HCT116 (cell line): ENCODE measurements at regions not wholly inside any gene's neighbourhood (a gene's known extent, or its start where the extent isn't known, plus 50 kb on each side); places are given as distances from the start of the nearest gene placed in this dataset.

Experiments
- ATAC-seq: fragments of 200-7000 bp; cut with Tn5 transposase; 2 replicates; pipeline ENCODE4 v1.9.1; 2020; ENCODE audit warnings: mild to moderate bottlenecking, moderate library complexity
- BruUV-seq: library from RNA; stranded (reverse); fragments of 400-500 nt; replicated peaks from 2 replicates; lab custom pipeline; 2021; lab: Mats Ljungman, UMichigan
- CTCF ChIA-PET: fragments of 300-600 bp; sonication (Branson Sonifier 250); formaldehyde crosslinking; loops from one replicate; lab custom pipeline; 2021; ENCODE audit warnings: antibody characterized with exemption; lab: Charles Lee
- POLR2A ChIA-PET: fragments of 300-600, 350-600 bp; sonication (Branson Sonifier 250); formaldehyde crosslinking; loops from one replicate; lab custom pipeline; 2021; ENCODE audit warnings: antibody characterized with exemption; lab: Charles Lee
- RAD21 ChIA-PET, 2 experiments: fragments of 300-600 bp; sonication (Branson Sonifier 250); formaldehyde crosslinking; loops; one replicate each; lab custom pipeline; 2023; ENCODE audit warnings: low total read pairs in 2 of 2; ENCODE audit not compliant: uncharacterized antibody in 2 of 2, unreplicated experiment in 2 of 2, low non-redundant PET in 1 of 2; lab: Charles Lee
- DNase-seq: peaks from one replicate; pipeline ENCODE4 v3.0.0-alpha.2; 2010; ENCODE audit warnings: low read depth, low spot score
- H2AFZ ChIP-seq: fragments of 200-600 bp; shearing (Covaris generic), sonication (generic); 2 replicates; pipeline ENCODE4 v1.6.1; 2017; ENCODE audit warnings: low read depth, mixed run types, mixed read lengths, antibody characterized with exemption, low read length; ENCODE audit not compliant: poor library complexity, severe bottlenecking
- H3K27ac ChIP-seq: 2 replicates; pipeline ENCODE4 v1.5.1; 2012; ENCODE audit warnings: low read depth, low read length
- H3K27me3 ChIP-seq: fragments of 200-600 bp; sonication (generic); 2 replicates; pipeline ENCODE4 v1.6.1; 2016; ENCODE audit warnings: mixed run types, low read length, mixed read lengths; ENCODE audit not compliant: insufficient read depth
- H3K36me3 ChIP-seq, 2 experiments: fragments of 200-500 bp in 1 of 2; fragments of 200-600 bp in 1 of 2; sonication (Bioruptor generic) in 1 of 2; sonication (generic) in 1 of 2; 2 replicates each; pipeline versions ENCODE4 v1.5.1 to v1.6.1; 2014 to 2016; ENCODE audit warnings: low read length in 2 of 2, inconsistent platforms in 1 of 2, mixed read lengths in 1 of 2, mixed run types in 1 of 2; ENCODE audit not compliant: insufficient read depth in 2 of 2, control insufficient read depth in 1 of 2
- H3K4me1 ChIP-seq, 2 experiments: fragments of 200-600 bp in 1 of 2; sonication (generic) in 1 of 2; 2 replicates each; pipeline versions ENCODE4 v1.5.1 to v1.6.1; 2012 to 2017; ENCODE audit warnings: low read length in 2 of 2, inconsistent platforms in 1 of 2, mild to moderate bottlenecking in 1 of 2, mixed read lengths in 1 of 2, mixed run types in 1 of 2, moderate library complexity in 1 of 2; ENCODE audit not compliant: insufficient read depth in 2 of 2, control insufficient read depth in 1 of 2
- H3K4me2 ChIP-seq: fragments of 200-600 bp; sonication (generic); 2 replicates; pipeline ENCODE4 v1.6.1; 2017; ENCODE audit warnings: mixed run types, low read length, mixed read lengths
- H3K4me3 ChIP-seq, 2 experiments: fragments of 200-600 bp in 1 of 2; sonication (generic) in 1 of 2; replicated peaks in 1 of 2; 2 replicates each; pipeline ENCODE4 v1.5.1; 2011 to 2016; ENCODE audit warnings: low read length in 2 of 2, control low read depth in 1 of 2, low read depth in 1 of 2, mild to moderate bottlenecking in 1 of 2, mixed read lengths in 1 of 2, mixed run types in 1 of 2
- H3K79me2 ChIP-seq: fragments of 200-600 bp; sonication (generic); 2 replicates; pipeline ENCODE4 v1.6.1; 2017; ENCODE audit warnings: mild to moderate bottlenecking, mixed run types, low read length, moderate library complexity, mixed read lengths; ENCODE audit not compliant: insufficient read depth
- H3K9ac ChIP-seq: fragments of 200-600 bp; sonication (generic); 2 replicates; pipeline ENCODE4 v1.6.1; 2016; ENCODE audit warnings: low read length, mixed read lengths
- H3K9me2 ChIP-seq: fragments of 200-600 bp; sonication (generic), shearing (Covaris generic); 2 replicates; pipeline ENCODE4 v1.6.1; 2017; ENCODE audit warnings: mixed run types, mild to moderate bottlenecking, moderate library complexity; ENCODE audit not compliant: insufficient read depth
- H3K9me3 ChIP-seq, 2 experiments: fragments of 200-500 bp in 1 of 2; fragments of 200-600 bp in 1 of 2; sonication (Bioruptor generic) in 1 of 2; sonication (generic) in 1 of 2; 2 replicates each; pipeline ENCODE4 v1.6.1; 2014 to 2017; ENCODE audit warnings: low read length in 2 of 2, mixed read lengths in 2 of 2, inconsistent platforms in 1 of 2, low read depth in 1 of 2, mild to moderate bottlenecking in 1 of 2, mixed run types in 1 of 2, moderate library complexity in 1 of 2; ENCODE audit not compliant: control insufficient read depth in 1 of 2, insufficient read depth in 1 of 2
- H4K20me1 ChIP-seq: fragments of 200-600 bp; sonication (generic), shearing (Covaris generic); 2 replicates; pipeline ENCODE4 v1.6.1; 2017; ENCODE audit warnings: mixed run types, mild to moderate bottlenecking, moderate library complexity; ENCODE audit not compliant: insufficient read depth
- CEBPB ChIP-seq: IDR thresholded peaks from 2 replicates; pipeline ENCODE4 v1.6.1; 2012; ENCODE audit warnings: low read depth
- CTCF ChIP-seq, 3 experiments: fragments of 200-600 bp in 1 of 3; sonication (generic) in 1 of 3; IDR thresholded peaks in 2 of 3; conservative IDR thresholded peaks in 1 of 3; 2 replicates each; pipeline ENCODE4 v1.5.1; 2012 to 2017; ENCODE audit warnings: low read depth in 2 of 3, low read length in 2 of 3, antibody characterized with exemption in 1 of 3, borderline replicate concordance in 1 of 3, control low read depth in 1 of 3, mild to moderate bottlenecking in 1 of 3, mixed read lengths in 1 of 3, mixed run types in 1 of 3, moderate library complexity in 1 of 3; ENCODE audit not compliant: insufficient read depth in 1 of 3
- EGR1 ChIP-seq: IDR thresholded peaks from 2 replicates; pipeline ENCODE4 v1.6.1; 2012; ENCODE audit warnings: low read depth
- ELF1 ChIP-seq: IDR thresholded peaks from 2 replicates; pipeline ENCODE4 v1.6.1; 2012; ENCODE audit warnings: low read depth, borderline replicate concordance
- EZH2phosphoT487 ChIP-seq: fragments of 200-600 bp; IDR thresholded peaks from 2 replicates; pipeline ENCODE4 v1.6.1; 2018; ENCODE audit warnings: antibody characterized with exemption, borderline replicate concordance
- MAX ChIP-seq: IDR thresholded peaks from 2 replicates; pipeline ENCODE4 v1.6.1; 2012
- POLR2A ChIP-seq: IDR thresholded peaks from 2 replicates; pipeline ENCODE4 v1.7.0; 2011; ENCODE audit warnings: borderline replicate concordance; ENCODE audit not compliant: insufficient read depth, insufficient read length; ENCODE audit errors: extremely low read depth
- RAD21 ChIP-seq: IDR thresholded peaks from 2 replicates; pipeline ENCODE4 v1.6.1; 2012; ENCODE audit warnings: low read depth, mild to moderate bottlenecking
- SIN3A ChIP-seq: IDR thresholded peaks from 2 replicates; pipeline ENCODE4 v1.6.1; 2012; ENCODE audit warnings: low read depth
- TCF7L2 ChIP-seq: IDR thresholded peaks from 2 replicates; pipeline ENCODE4 v1.7.0; 2011; ENCODE audit warnings: borderline replicate concordance, inconsistent platforms; ENCODE audit not compliant: insufficient read depth, insufficient read length; ENCODE audit errors: extremely low read depth
- YY1 ChIP-seq: IDR thresholded peaks from 2 replicates; pipeline ENCODE4 v1.6.1; 2011; ENCODE audit warnings: low read length, low read depth, moderate library complexity, mild to moderate bottlenecking; ENCODE audit not compliant: insufficient replicate concordance; ENCODE audit errors: extremely low read depth
- ZFX ChIP-seq: fragments of 450-650 bp; IDR thresholded peaks from 2 replicates; pipeline ENCODE4 v1.6.1; 2017
- intact Hi-C: fragments of 100-400 bp; cut with micrococcal nuclease; formaldehyde crosslinking; loops from 2 replicates; pipeline ENCODE4 v1.10.0; 2022

- Histone ChIP-seq H4K20me1 (no peaks in the 10 kb centered on the region), H3K27ac (no peak overlapping the region), H3K36me3 (no peaks in the 10 kb centered on the region), H2AFZ (no peak overlapping the region), H3K9me2 (no peaks in the 10 kb centered on the region), H3K9ac (no peak overlapping the region), H3K27me3 (no peaks in the 10 kb centered on the region), H3K79me2 (no peaks in the 10 kb centered on the region), H3K4me3 (no peak overlapping the region), H3K9me3 (peaks cover 9 to 16% of the 10 kb centered on the region in 2 experiments; a peak in 2 of 4 replicates), H3K4me1 (no peaks in the 10 kb centered on the region), H3K4me2 (no peak overlapping the region)
- no peak for TF ChIP-seq EGR1
- no peak for TF ChIP-seq TCF7L2
- TF ChIP-seq YY1, result no peak
- TF ChIP-seq POLR2A, result no peak
- TF ChIP-seq CEBPB, result no peak
- TF ChIP-seq RAD21, result no peak
- no peak for TF ChIP-seq CTCF (IDR thresholded peaks at IDR 0.05 in 2 of 3, conservative IDR thresholded peaks at IDR 0.05 in 1 of 3; ENCODE audit: borderline replicate concordance in 1 of 3, insufficient read depth in 1 of 3, low read depth in 2 of 3, low read length in 2 of 3)
- TF ChIP-seq SIN3A, result no peak
- TF ChIP-seq EZH2phosphoT487, result no peak
- no peak for TF ChIP-seq ZFX
- TF ChIP-seq ELF1, result no peak
- no peak for TF ChIP-seq MAX
- ChIA-PET RAD21 (no interaction called here), CTCF (no interaction called here), POLR2A (no interaction called here)
- BruUV-seq, result no TSS peak
- intact Hi-C loops, result no loop called here
- DNase-seq (no peak), ATAC-seq (no peak)
These were observed 940.5 kb downstream of the CDH11 start for GRCh38 chr16:64181271-64181925.
